ENCODE measurements at regions not wholly inside any gene's neighbourhood (a gene's known extent, or its start where the extent isn't known, plus 50 kb on each side); places are given as distances from the start of the nearest gene placed in this dataset.
"Not testable (repeated sequence)": the region's sequence is repeated elsewhere in the genome, so short reads cannot be mapped to it uniquely, and the experiment has no call there.

GRCh38 chr3:101917761-101918160 lies 68.4 kb downstream of the NFKBIZ start:
- TF ChIP-seq ELK1 (IDR thresholded peaks at IDR 0.05; ENCODE audit: low read depth, low read length); ZNF592 (IDR thresholded peaks at IDR 0.05); CHD1 (IDR thresholded peaks at IDR 0.05; ENCODE audit: low read depth, low read length); E2F8 (IDR thresholded peaks at IDR 0.05; ENCODE audit: low read depth, partially characterized antibody); EZH2 (IDR thresholded peaks at IDR 0.05; ENCODE audit: borderline replicate concordance, control insufficient read depth, low read depth, low read length): not testable (repeated sequence)
